Transverse colon (tissue), 4 donors: ENCODE measurements at regions not wholly inside any gene's neighbourhood (a gene's known extent, or its start where the extent isn't known, plus 50 kb on each side); places are given as distances from the start of the nearest gene placed in this dataset.

ENCODE experiments used
- DNase-seq: peaks from one replicate; pipeline ENCODE4 v3.0.0-alpha.2; 2019
- H3K27ac ChIP-seq, 4 donors: fragments of 200-600 bp; sonication (generic); 2 replicates each; pipeline ENCODE4 v1.5.1; 2016 to 2018; ENCODE audit warnings: inconsistent platforms in 4 of 4
- H3K27me3 ChIP-seq: fragments of 200-600 bp; sonication (generic); 2 replicates; pipeline ENCODE4 v1.5.1; 2017; ENCODE audit warnings: inconsistent platforms
- H3K36me3 ChIP-seq, 4 donors: fragments of 200-600 bp; sonication (generic); 2 replicates each; pipeline ENCODE4 v1.5.1; 2017 to 2019; ENCODE audit warnings: inconsistent platforms in 4 of 4
- H3K4me1 ChIP-seq, 4 donors: fragments of 200-600 bp; sonication (generic); 2 replicates each; pipeline ENCODE4 v1.5.1; 2017 to 2020; ENCODE audit warnings: inconsistent platforms in 4 of 4
- H3K4me3 ChIP-seq, 4 donors: fragments of 200-600 bp; sonication (generic); 1 replicate in 1 of 4; 2 replicates in 3 of 4; pipeline versions ENCODE4 v1.5.1 to v1.6.1; 2017 to 2019; ENCODE audit warnings: inconsistent platforms in 4 of 4
- H3K9me3 ChIP-seq, 2 donors: fragments of 200-600 bp; sonication (generic); 2 replicates each; pipeline ENCODE4 v1.5.1; 2017 to 2019; ENCODE audit warnings: inconsistent platforms in 2 of 2
- EP300 ChIP-seq: sonication (generic); formaldehyde crosslinking; IDR thresholded peaks from one replicate; pipeline ENCODE4 v1.6.1; 2017; ENCODE audit warnings: antibody characterized with exemption, low read depth
- POLR2A ChIP-seq: fragments of 450-650 bp; IDR thresholded peaks from one replicate; pipeline ENCODE4 v1.6.1; 2016; ENCODE audit warnings: antibody characterized with exemption, mild to moderate bottlenecking, moderate library complexity
- POLR2AphosphoS5 ChIP-seq, 3 donors: sonication (generic); formaldehyde crosslinking; IDR thresholded peaks; one replicate each; pipeline ENCODE4 v1.6.1; 2016; ENCODE audit warnings: antibody characterized with exemption in 3 of 3
- WGBS, 2 donors: methylation state at CpG; one replicate each; pipeline ENCODE4 v1.1.5; 2018; ENCODE audit warnings: low coverage in 1 of 2; 5-methylcytosine and 5-hydroxymethylcytosine counted together
- in situ Hi-C, 4 donors: fragments of 200-750 bp; cut with MboI; loops; one replicate each; pipeline versions ENCODE4 v1.15.0 to v1.15.1; 2017; ENCODE audit warnings: low sequenced_read_pairs in 3 of 4, low pct_ligation_motif_present in 1 of 4, low pct_unique_long_range_greater_than_20kb in 1 of 4
- intact Hi-C: fragments of 100-400 bp; cut with DNase I; formaldehyde crosslinking; loops from one replicate; pipeline ENCODE4 v1.15.1; 2023; ENCODE audit warnings: low total_unique reads
- TF ChIP-seq, protein P1 (sequence below), 5 experiments: fragments of 200-600 bp in 3 of 5; fragments of 450-650 bp in 2 of 5; sonication (generic) in 3 of 5; IDR thresholded peaks; 1 replicate in 2 of 5; 2 replicates in 3 of 5; pipeline ENCODE4 v1.5.1; 2016 to 2017; ENCODE audit warnings: antibody characterized with exemption in 5 of 5, inconsistent platforms in 3 of 5, mild to moderate bottlenecking in 2 of 5, moderate library complexity in 1 of 5

DNA sequence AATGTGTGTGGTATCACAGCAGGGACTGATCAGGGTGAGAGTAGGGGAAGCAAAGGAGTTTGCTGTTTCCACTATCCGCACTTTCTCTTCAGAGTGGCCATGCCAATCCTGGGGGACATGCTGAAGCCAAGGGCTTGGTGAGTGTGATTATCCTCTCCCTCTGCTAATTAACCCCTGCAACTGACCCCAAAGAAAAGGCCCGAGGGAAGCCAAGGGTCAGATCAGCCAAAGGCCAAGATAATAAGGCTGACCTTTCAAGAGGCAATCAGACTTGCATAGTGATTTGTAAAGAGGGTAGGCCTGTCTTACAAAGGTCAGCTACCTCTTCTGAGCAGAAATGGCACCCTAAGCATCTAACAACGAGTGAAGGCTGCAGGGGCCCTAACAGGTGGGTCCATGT, 420.5 kb upstream of the CPEB2 start:
- H3K27ac ChIP-seq, result no peak overlapping the region
- H3K9me3 ChIP-seq, result no peaks in the 10 kb centered on the region
- H3K4me3 ChIP-seq, result no peak overlapping the region
- in situ Hi-C loops, result no loop called here
- 0 to 25% methylated on average over 2 to 3 of the region's 3 CpGs for WGBS, 2 donors
- TF ChIP-seq POLR2A, result no peak
- no peak for TF ChIP-seq EP300
- no peak for TF ChIP-seq POLR2AphosphoS5 (IDR thresholded peaks at IDR 0.05)
- TF ChIP-seq, protein P1, sequence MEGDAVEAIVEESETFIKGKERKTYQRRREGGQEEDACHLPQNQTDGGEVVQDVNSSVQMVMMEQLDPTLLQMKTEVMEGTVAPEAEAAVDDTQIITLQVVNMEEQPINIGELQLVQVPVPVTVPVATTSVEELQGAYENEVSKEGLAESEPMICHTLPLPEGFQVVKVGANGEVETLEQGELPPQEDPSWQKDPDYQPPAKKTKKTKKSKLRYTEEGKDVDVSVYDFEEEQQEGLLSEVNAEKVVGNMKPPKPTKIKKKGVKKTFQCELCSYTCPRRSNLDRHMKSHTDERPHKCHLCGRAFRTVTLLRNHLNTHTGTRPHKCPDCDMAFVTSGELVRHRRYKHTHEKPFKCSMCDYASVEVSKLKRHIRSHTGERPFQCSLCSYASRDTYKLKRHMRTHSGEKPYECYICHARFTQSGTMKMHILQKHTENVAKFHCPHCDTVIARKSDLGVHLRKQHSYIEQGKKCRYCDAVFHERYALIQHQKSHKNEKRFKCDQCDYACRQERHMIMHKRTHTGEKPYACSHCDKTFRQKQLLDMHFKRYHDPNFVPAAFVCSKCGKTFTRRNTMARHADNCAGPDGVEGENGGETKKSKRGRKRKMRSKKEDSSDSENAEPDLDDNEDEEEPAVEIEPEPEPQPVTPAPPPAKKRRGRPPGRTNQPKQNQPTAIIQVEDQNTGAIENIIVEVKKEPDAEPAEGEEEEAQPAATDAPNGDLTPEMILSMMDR (IDR thresholded peaks at IDR 0.05), result no peak
- H3K4me1 ChIP-seq, result no peaks in the 10 kb centered on the region
- intact Hi-C loops, result loop anchor here (1.0 kb wide), 1 partner anchor 26 kb away; no protein-coding TSS in a partner anchor
- H3K36me3 ChIP-seq, result no peaks in the 10 kb centered on the region
- H3K27me3 ChIP-seq, result no peaks in the 10 kb centered on the region
- DNase-seq, result no peak

DNA sequence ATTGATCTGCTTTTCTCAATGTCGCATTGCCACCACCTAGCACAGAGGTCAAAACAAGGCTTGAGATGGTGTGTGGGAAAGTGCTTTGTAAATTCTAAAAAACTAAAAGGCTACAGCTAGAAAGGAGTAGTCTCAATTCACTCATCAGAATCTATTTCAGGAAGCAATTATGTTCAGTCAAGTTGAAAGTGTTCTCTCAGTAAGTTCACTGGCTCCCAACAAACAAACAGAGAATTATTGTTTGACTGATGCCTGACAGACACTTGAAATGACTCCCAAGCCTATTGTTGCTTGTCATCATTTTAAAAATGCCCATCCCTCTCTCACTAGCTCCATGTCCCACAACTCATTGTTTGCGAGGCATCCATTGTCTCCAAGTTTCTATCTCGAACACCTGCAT, 419.6 kb upstream of the CPEB2 start:
- Histone ChIP-seq H3K27me3 (no peaks in the 10 kb centered on the region), H3K4me1 (no peaks in the 10 kb centered on the region), H3K36me3 (no peaks in the 10 kb centered on the region), H3K27ac (no peak overlapping the region), H3K9me3 (no peaks in the 10 kb centered on the region), H3K4me3 (no peak overlapping the region)
- WGBS, 2 donors, result 92% methylated on average over 3 of the region's 3 CpGs
- no peak for DNase-seq
- TF ChIP-seq EP300, result no peak
- TF ChIP-seq, protein P1 (IDR thresholded peaks at IDR 0.05), result no peak
- TF ChIP-seq POLR2A, result no peak
- no peak for TF ChIP-seq POLR2AphosphoS5 (IDR thresholded peaks at IDR 0.05)
- intact Hi-C loops, result loop anchor here (1.0 kb wide), 1 partner anchor 27 kb away; no protein-coding TSS in a partner anchor
- in situ Hi-C loops, result no loop called here

DNA sequence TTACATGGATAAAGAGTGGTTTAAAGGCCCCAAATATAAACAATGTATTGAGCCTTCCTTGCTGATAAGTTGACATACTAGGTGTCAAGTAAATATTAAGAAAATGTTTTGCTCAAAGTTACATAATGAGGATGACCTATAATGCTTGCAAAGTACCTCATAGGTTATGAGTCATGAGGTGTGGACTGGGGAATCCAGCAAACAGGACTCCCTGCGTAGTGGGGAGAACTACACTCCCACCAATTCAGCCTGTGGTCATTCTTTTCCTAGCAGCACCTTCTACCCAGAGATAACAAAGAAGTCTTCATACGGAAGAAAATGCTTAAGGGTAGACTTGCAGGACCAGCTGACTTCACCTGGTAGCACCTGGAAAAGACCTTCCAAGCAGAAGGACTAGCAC, 418.9 kb upstream of the CPEB2 start:
- in situ Hi-C loops, result no loop called here
- Histone ChIP-seq H3K27me3 (no peaks in the 10 kb centered on the region), H3K36me3 (no peaks in the 10 kb centered on the region), H3K27ac (no peak overlapping the region), H3K4me3 (no peak overlapping the region), H3K9me3 (no peaks in the 10 kb centered on the region), H3K4me1 (no peaks in the 10 kb centered on the region)
- intact Hi-C loops, result no loop called here
- no peak for DNase-seq
- TF ChIP-seq EP300, result no peak
- TF ChIP-seq POLR2AphosphoS5 (IDR thresholded peaks at IDR 0.05), result no peak
- TF ChIP-seq POLR2A, result no peak
- TF ChIP-seq, protein P1 (IDR thresholded peaks at IDR 0.05), result no peak
- WGBS, 2 donors, result 80 to 81% methylated on average over 2 of the region's 2 CpGs

DNA sequence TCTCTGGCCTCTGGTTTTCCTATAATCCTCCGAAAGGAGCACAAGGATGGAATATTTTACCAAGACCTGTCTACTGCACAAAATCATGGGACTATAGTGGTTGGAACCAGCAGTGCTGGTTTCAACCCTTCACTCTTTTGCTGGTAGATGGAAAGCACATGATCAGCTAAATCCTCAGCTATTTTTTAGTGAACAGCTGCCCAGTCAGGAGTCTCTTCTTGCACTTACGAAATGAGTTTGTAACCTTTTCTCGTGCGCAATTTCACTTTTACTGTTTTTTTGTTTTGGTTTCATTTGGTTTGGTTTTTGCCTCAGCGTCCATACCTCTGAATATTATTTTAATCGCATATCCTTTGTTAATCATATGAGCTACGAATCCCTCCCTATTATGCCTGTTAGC, 418.5 kb upstream of the CPEB2 start:
- Histone ChIP-seq H3K4me3 (no peak overlapping the region), H3K4me1 (no peaks in the 10 kb centered on the region), H3K36me3 (no peaks in the 10 kb centered on the region), H3K9me3 (no peaks in the 10 kb centered on the region), H3K27ac (no peak overlapping the region), H3K27me3 (no peaks in the 10 kb centered on the region)
- 77 to 84% methylated on average over 6 to 7 of the region's 7 CpGs for WGBS, 2 donors
- DNase-seq, result no peak
- intact Hi-C loops, result no loop called here
- in situ Hi-C loops, result no loop called here
- TF ChIP-seq EP300 (no peak), POLR2AphosphoS5 (IDR thresholded peaks at IDR 0.05) (no peak), POLR2A (no peak)
- TF ChIP-seq, protein P1 (IDR thresholded peaks at IDR 0.05), result no peak
